Mucosa of descending colon (tissue), 3 donors: ENCODE measurements at regions not wholly inside any gene's neighbourhood (a gene's known extent, or its start where the extent isn't known, plus 50 kb on each side); places are given as distances from the start of the nearest gene placed in this dataset.
A peak's percentile ranks its signal among the peaks of the same experiment; 100 is the strongest.

Experiments used
- ATAC-seq: fragments of 200-7000 bp; cut with Tn5 transposase; one replicate; pipeline ENCODE4 v1.9.1; 2020; ENCODE audit warnings: mild to moderate bottlenecking, moderate library complexity
- DNase-seq, 3 donors: peaks; one replicate each; pipeline ENCODE4 v3.0.0-alpha.2; 2020
- H3K36me3 ChIP-seq: fragments of 200-600 bp; one replicate; pipeline ENCODE4 v1.8.0; 2021; ENCODE audit warnings: low read depth, mild to moderate bottlenecking
- H3K4me1 ChIP-seq: fragments of 200-600 bp; one replicate; pipeline ENCODE4 v1.8.0; 2021; ENCODE audit warnings: low read depth, mild to moderate bottlenecking
- H3K4me3 ChIP-seq: fragments of 200-600 bp; one replicate; pipeline ENCODE4 v1.8.0; 2021; ENCODE audit warnings: mild to moderate bottlenecking
- H3K9me3 ChIP-seq: fragments of 200-600 bp; one replicate; pipeline ENCODE4 v1.8.0; 2021; ENCODE audit warnings: mild to moderate bottlenecking
- CTCF ChIP-seq: fragments of 200-600 bp; IDR thresholded peaks from one replicate; pipeline ENCODE4 v1.8.0; 2022; ENCODE audit warnings: antibody characterized with exemption, mild to moderate bottlenecking
- intact Hi-C, 2 donors: fragments of 100-400 bp; cut with DNase I in 1 of 2; cut with micrococcal nuclease in 1 of 2; formaldehyde crosslinking; loops; one replicate each; pipeline versions ENCODE4 v1.11.0 to v1.11.1; 2022; cut with DNase I, micrococcal nuclease
- donor health status: DM: no; HTN: no; CAD: no; lungs with moderate emphysema.
- donor health status: DM: no; HTN: no; CAD: no.
- donor health status: DM: no; HTN: yes; CAD: no.

- Histone ChIP-seq H3K36me3 (no peaks in the 10 kb centered on the region), H3K4me3 (no peak overlapping the region), H3K9me3 (no peaks in the 10 kb centered on the region), H3K4me1 (no peaks in the 10 kb centered on the region)
- no peak for TF ChIP-seq CTCF
- intact Hi-C loops: no loop called here
- ATAC-seq (no peak), DNase-seq (peak in 1 of 3 donors; percentile 36)
Measured at GRCh38 chr14:86462193-86462753, 932.3 kb downstream of the FLRT2 start.

GRCh38 chr14:86457481-86458135, 927.7 kb downstream of the FLRT2 start:
- TF ChIP-seq CTCF: no peak
- no peak overlapping the region for H3K4me3 ChIP-seq
- H3K4me1 ChIP-seq: no peaks in the 10 kb centered on the region
- no peaks in the 10 kb centered on the region for H3K9me3 ChIP-seq
- intact Hi-C loops: no loop called here
- ATAC-seq (no peak), DNase-seq (no peak)
- H3K36me3 ChIP-seq: no peaks in the 10 kb centered on the region

- Histone ChIP-seq H3K4me3 (no peak overlapping the region), H3K36me3 (no peaks in the 10 kb centered on the region), H3K9me3 (no peaks in the 10 kb centered on the region), H3K4me1 (no peaks in the 10 kb centered on the region)
- intact Hi-C loops: no loop called here
- no peak for TF ChIP-seq CTCF
- ATAC-seq: no peak
- no peak for DNase-seq
Measured at GRCh38 chr14:86450085-86450484, 920.1 kb downstream of the FLRT2 start.

- no peaks in the 10 kb centered on the region for H3K36me3 ChIP-seq
- no peak overlapping the region for H3K4me3 ChIP-seq
- H3K9me3 ChIP-seq: no peaks in the 10 kb centered on the region
- ATAC-seq: no peak
- no peaks in the 10 kb centered on the region for H3K4me1 ChIP-seq
- DNase-seq: no peak
- intact Hi-C loops: no loop called here
- no peak for TF ChIP-seq CTCF
Measured at GRCh38 chr14:86442135-86442534, 912.2 kb downstream of the FLRT2 start.

GRCh38 chr14:86430853-86431252, 900.9 kb downstream of the FLRT2 start:
- ATAC-seq (no peak), DNase-seq (no peak)
- Histone ChIP-seq H3K9me3 (no peaks in the 10 kb centered on the region), H3K4me1 (no peaks in the 10 kb centered on the region), H3K4me3 (no peak overlapping the region), H3K36me3 (no peaks in the 10 kb centered on the region)
- intact Hi-C loops: no loop called here
- no peak for TF ChIP-seq CTCF
